Panc1 (cell line): ENCODE measurements at regions not wholly inside any gene's neighbourhood (a gene's known extent, or its start where the extent isn't known, plus 50 kb on each side); places are given as distances from the start of the nearest gene placed in this dataset.

Source experiments
- ATAC-seq: fragments of 200-7000 bp; cut with Tn5 transposase; 2 replicates; pipeline ENCODE4 v1.9.1; 2020; ENCODE audit warnings: mild to moderate bottlenecking, moderate library complexity
- BruUV-seq: library from RNA; stranded (reverse); fragments of 400-500 nt; replicated peaks from 2 replicates; lab custom pipeline; 2021; lab: Mats Ljungman, UMichigan
- CTCF ChIA-PET: fragments of 300-600 bp; sonication (Branson Sonifier 250); formaldehyde crosslinking; loops from one replicate; lab custom pipeline; 2022; ENCODE audit warnings: antibody characterized with exemption; lab: Charles Lee
- POLR2A ChIA-PET: fragments of 300-600 bp; sonication (Branson Sonifier 250); formaldehyde crosslinking; loops from one replicate; lab custom pipeline; 2022; ENCODE audit warnings: antibody characterized with exemption; lab: Charles Lee
- DNase-seq: peaks from one replicate; pipeline ENCODE4 v3.0.0-alpha.2; 2010; ENCODE audit warnings: low read depth, low spot score
- H3K27ac ChIP-seq: 2 replicates; pipeline ENCODE4 v1.5.1; 2011; ENCODE audit warnings: mild to moderate bottlenecking, low read length, inconsistent platforms
- H3K27me3 ChIP-seq: fragments of 200-500 bp; sonication (Bioruptor generic); 2 replicates; pipeline ENCODE4 v1.6.0; 2014; ENCODE audit warnings: low read length, inconsistent platforms; ENCODE audit not compliant: control insufficient read depth, insufficient read depth
- H3K36me3 ChIP-seq: fragments of 200-500 bp; sonication (Bioruptor generic); 2 replicates; pipeline ENCODE4 v1.5.1; 2014; ENCODE audit warnings: inconsistent platforms, mild to moderate bottlenecking, low read length, moderate library complexity; ENCODE audit not compliant: control insufficient read depth, insufficient read depth
- H3K4me1 ChIP-seq: 2 replicates; pipeline ENCODE4 v1.5.1; 2011; ENCODE audit warnings: inconsistent platforms, mild to moderate bottlenecking, low read length, moderate library complexity; ENCODE audit not compliant: control insufficient read depth, insufficient read depth
- H3K4me3 ChIP-seq, 2 experiments: 2 replicates each; pipeline ENCODE4 v1.5.1; 2011 to 2012; ENCODE audit warnings: low read depth in 2 of 2, low read length in 2 of 2, mild to moderate bottlenecking in 2 of 2, inconsistent platforms in 1 of 2, moderate library complexity in 1 of 2
- H3K9me3 ChIP-seq: fragments of 200-500 bp; sonication (Bioruptor generic); 2 replicates; pipeline ENCODE4 v1.5.1; 2014; ENCODE audit warnings: low read depth, mild to moderate bottlenecking, inconsistent platforms, low read length, moderate library complexity; ENCODE audit not compliant: control insufficient read depth, insufficient read depth
- POLR2AphosphoS5 ChIP-seq: IDR thresholded peaks from 2 replicates; pipeline ENCODE4 v1.6.1; 2012; ENCODE audit warnings: mild to moderate bottlenecking, low read depth, low read length, moderate library complexity
- SIN3A ChIP-seq: IDR thresholded peaks from 2 replicates; pipeline ENCODE4 v1.6.1; 2012; ENCODE audit warnings: low read depth, mild to moderate bottlenecking, low read length, moderate library complexity, borderline replicate concordance; ENCODE audit not compliant: insufficient read depth
- TCF7L2 ChIP-seq: IDR thresholded peaks from 2 replicates; pipeline ENCODE4 v1.6.1; 2011; ENCODE audit warnings: mild to moderate bottlenecking, low read depth, low read length, inconsistent platforms
- in situ Hi-C: cut with HindIII; loops from 2 replicates; pipeline ENCODE4 v1.10.0; 2016; ENCODE audit warnings: low sequenced_read_pairs, low pct_unique_long_range_greater_than_20kb
- intact Hi-C: fragments of 100-400 bp; cut with micrococcal nuclease; formaldehyde crosslinking; loops from one replicate; pipeline ENCODE4 v1.10.0; 2022; ENCODE audit not compliant: unreplicated experiment
- TF ChIP-seq, protein P1 (sequence below), 2 experiments: IDR thresholded peaks; 2 replicates each; pipeline ENCODE4 v1.6.1; 2011 to 2012; ENCODE audit warnings: low read depth in 2 of 2, control low read depth in 1 of 2, low read length in 1 of 2, mild to moderate bottlenecking in 1 of 2, moderate library complexity in 1 of 2; ENCODE audit not compliant: insufficient read depth in 1 of 2
- TF ChIP-seq, protein P2 (sequence below): fragments of 450-650 bp; IDR thresholded peaks from 2 replicates; pipeline ENCODE4 v1.5.1; 2017; ENCODE audit warnings: mild to moderate bottlenecking

- TF ChIP-seq TCF7L2: no peak
- no peak for TF ChIP-seq POLR2AphosphoS5
- TF ChIP-seq, protein P1, sequence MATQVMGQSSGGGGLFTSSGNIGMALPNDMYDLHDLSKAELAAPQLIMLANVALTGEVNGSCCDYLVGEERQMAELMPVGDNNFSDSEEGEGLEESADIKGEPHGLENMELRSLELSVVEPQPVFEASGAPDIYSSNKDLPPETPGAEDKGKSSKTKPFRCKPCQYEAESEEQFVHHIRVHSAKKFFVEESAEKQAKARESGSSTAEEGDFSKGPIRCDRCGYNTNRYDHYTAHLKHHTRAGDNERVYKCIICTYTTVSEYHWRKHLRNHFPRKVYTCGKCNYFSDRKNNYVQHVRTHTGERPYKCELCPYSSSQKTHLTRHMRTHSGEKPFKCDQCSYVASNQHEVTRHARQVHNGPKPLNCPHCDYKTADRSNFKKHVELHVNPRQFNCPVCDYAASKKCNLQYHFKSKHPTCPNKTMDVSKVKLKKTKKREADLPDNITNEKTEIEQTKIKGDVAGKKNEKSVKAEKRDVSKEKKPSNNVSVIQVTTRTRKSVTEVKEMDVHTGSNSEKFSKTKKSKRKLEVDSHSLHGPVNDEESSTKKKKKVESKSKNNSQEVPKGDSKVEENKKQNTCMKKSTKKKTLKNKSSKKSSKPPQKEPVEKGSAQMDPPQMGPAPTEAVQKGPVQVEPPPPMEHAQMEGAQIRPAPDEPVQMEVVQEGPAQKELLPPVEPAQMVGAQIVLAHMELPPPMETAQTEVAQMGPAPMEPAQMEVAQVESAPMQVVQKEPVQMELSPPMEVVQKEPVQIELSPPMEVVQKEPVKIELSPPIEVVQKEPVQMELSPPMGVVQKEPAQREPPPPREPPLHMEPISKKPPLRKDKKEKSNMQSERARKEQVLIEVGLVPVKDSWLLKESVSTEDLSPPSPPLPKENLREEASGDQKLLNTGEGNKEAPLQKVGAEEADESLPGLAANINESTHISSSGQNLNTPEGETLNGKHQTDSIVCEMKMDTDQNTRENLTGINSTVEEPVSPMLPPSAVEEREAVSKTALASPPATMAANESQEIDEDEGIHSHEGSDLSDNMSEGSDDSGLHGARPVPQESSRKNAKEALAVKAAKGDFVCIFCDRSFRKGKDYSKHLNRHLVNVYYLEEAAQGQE (IDR thresholded peaks at IDR 0.05; ENCODE audit: insufficient read depth in 1 of 2, low read depth in 2 of 2, low read length in 1 of 2): no peak
- TF ChIP-seq, protein P2, sequence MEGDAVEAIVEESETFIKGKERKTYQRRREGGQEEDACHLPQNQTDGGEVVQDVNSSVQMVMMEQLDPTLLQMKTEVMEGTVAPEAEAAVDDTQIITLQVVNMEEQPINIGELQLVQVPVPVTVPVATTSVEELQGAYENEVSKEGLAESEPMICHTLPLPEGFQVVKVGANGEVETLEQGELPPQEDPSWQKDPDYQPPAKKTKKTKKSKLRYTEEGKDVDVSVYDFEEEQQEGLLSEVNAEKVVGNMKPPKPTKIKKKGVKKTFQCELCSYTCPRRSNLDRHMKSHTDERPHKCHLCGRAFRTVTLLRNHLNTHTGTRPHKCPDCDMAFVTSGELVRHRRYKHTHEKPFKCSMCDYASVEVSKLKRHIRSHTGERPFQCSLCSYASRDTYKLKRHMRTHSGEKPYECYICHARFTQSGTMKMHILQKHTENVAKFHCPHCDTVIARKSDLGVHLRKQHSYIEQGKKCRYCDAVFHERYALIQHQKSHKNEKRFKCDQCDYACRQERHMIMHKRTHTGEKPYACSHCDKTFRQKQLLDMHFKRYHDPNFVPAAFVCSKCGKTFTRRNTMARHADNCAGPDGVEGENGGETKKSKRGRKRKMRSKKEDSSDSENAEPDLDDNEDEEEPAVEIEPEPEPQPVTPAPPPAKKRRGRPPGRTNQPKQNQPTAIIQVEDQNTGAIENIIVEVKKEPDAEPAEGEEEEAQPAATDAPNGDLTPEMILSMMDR: no peak
- no peak for TF ChIP-seq SIN3A
- Histone ChIP-seq H3K27ac (no peak overlapping the region), H3K9me3 (no peaks in the 10 kb centered on the region), H3K27me3 (no peaks in the 10 kb centered on the region), H3K4me1 (no peaks in the 10 kb centered on the region), H3K4me3 (no peak overlapping the region), H3K36me3 (no peaks in the 10 kb centered on the region)
- in situ Hi-C loops (no loop called here), intact Hi-C loops (no loop called here)
- CTCF ChIA-PET: no interaction called here
- DNase-seq (no peak), ATAC-seq (no peak)
- BruUV-seq: no TSS peak
- POLR2A ChIA-PET: no interaction called here
These were observed 1783.4 kb upstream of the AGA start for GRCh38 chr4:179225594-179225993.

DNA sequence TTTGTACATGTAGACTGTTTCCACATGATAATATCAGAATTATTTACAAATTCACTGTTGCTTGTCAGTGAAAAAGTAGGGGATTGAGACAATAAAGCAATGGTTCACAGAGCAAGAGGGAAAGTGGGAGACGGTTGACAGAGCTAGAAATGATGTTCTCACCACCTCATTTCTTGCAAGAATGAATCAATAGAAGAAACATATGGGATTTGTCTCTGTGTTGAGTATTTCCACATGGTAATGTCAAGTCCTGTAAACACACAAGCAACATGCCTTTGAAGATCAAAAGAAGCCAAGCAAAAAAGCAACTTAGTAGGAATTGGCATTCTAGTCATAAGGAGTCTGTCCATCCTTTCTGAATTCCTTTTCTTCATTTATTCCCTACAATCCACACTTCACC is 1806.6 kb upstream of the AGA start:
- intact Hi-C loops: no loop called here
- H3K27me3 ChIP-seq: no peaks in the 10 kb centered on the region
- H3K4me3 ChIP-seq: no peak overlapping the region
- TF ChIP-seq TCF7L2: no peak
- TF ChIP-seq POLR2AphosphoS5: no peak
- TF ChIP-seq, protein P2: no peak
- TF ChIP-seq, protein P1 (IDR thresholded peaks at IDR 0.05; ENCODE audit: insufficient read depth in 1 of 2, low read depth in 2 of 2, low read length in 1 of 2): no peak
- TF ChIP-seq SIN3A: no peak
- no peaks in the 10 kb centered on the region for H3K9me3 ChIP-seq
- no peak for ATAC-seq
- no peaks in the 10 kb centered on the region for H3K4me1 ChIP-seq
- no peak for DNase-seq
- no TSS peak for BruUV-seq
- no peak overlapping the region for H3K27ac ChIP-seq
- ChIA-PET CTCF (no interaction called here), POLR2A (no interaction called here)
- no peaks in the 10 kb centered on the region for H3K36me3 ChIP-seq
- in situ Hi-C loops: no loop called here
